ENCODE measurements at regions not wholly inside any gene's neighbourhood (a gene's known extent, or its start where the extent isn't known, plus 50 kb on each side); places are given as distances from the start of the nearest gene placed in this dataset.
"Not testable (repeated sequence)": the region's sequence is repeated elsewhere in the genome, so short reads cannot be mapped to it uniquely, and the experiment has no call there.

DNA sequence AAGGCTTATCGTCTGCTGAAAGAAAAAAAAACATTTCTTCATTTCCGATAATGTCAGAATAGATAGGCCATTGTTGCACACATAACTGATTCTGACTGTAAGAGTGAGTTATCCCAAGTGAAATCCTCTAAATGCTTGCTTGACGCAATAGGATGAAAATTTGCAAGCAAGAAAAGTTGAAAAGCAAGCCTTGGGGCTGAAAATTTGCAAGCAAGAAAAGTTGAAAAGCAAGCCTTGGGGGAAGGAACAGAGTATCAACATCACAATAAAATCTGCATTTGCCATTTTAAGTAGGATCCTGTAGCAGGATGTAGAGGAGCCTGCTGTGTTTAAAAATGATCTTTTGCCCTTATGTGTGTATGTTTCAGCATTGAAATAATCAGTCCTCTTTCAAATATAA is 424.4 kb downstream of the KCNJ18 start:
- H3K27ac ChIP-seq (ENCODE audit: low read depth), result peak overlapping the region; percentile 94
- not testable (repeated sequence) for H3K27me3 ChIP-seq (ENCODE audit: insufficient read depth); H2AFZ ChIP-seq; H3K9me2 ChIP-seq (ENCODE audit: insufficient read depth); H4K20me1 ChIP-seq (replicated peaks; ENCODE audit: insufficient read depth); H3K36me3 ChIP-seq (ENCODE audit: insufficient read depth); H3K9me3 Mint-ChIP-seq; H3K36me3 Mint-ChIP-seq (ENCODE audit: low read depth); H3F3A ChIP-seq (replicated peaks; ENCODE audit: low read depth); H3K79me2 ChIP-seq (replicated peaks; ENCODE audit: insufficient read depth); H3K27me3 Mint-ChIP-seq (ENCODE audit: insufficient read depth, low read depth, poor library complexity)
- TF ChIP-seq CREB1 (CRISPR knock-in tag; IDR thresholded peaks at IDR 0.05; ENCODE audit: low read depth), result peak; percentile 44; the same call in 1 of the 2 replicates
- peak; percentile 51; the same call in 1 of the 2 replicates for TF ChIP-seq NANOG (IDR thresholded peaks at IDR 0.05; ENCODE audit: borderline replicate concordance)
- Mint-ChIP-seq H3K4me1 (peaks cover 40% of the 10 kb centered on the region), H3K27ac (peak overlapping the region; percentile 98), H3K4me3 (0 out of 3 replicates have a peak overlapping the region, but pooled peaks have one; percentile 33)
- peaks cover 34% of the 10 kb centered on the region for H3K4me1 ChIP-seq (ENCODE audit: insufficient read depth)
- ATAC-seq (peak; percentile 89), DNase-seq (ENCODE audit: low spot score) (peak; percentile 78)
- 0 out of 2 replicates have a peak overlapping the region, but pooled peaks have one; percentile 7 for H3K4me3 ChIP-seq
- H3K4me2 ChIP-seq, result peak overlapping the region; percentile 27

DNA sequence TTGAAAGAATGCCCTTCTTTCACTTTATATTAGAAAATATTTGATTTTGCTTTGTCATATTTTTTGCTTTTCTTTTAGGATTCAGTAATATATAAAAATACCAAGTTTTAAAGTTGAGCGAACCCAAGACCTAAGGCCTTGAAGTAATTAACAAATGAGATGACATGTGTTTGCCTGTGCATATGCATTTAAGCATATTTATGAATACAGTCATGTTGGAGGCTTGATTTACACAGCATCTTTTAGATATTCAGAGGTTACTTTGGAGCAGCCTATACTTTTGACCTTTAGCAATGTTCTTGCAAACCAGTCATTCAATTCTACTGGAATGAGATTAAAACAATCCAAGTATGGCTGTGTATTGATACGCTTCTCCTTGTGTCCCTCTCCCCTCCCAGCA is 425.1 kb downstream of the KCNJ18 start:
- H3K36me3 Mint-ChIP-seq (ENCODE audit: low read depth), result not testable (repeated sequence)

DNA sequence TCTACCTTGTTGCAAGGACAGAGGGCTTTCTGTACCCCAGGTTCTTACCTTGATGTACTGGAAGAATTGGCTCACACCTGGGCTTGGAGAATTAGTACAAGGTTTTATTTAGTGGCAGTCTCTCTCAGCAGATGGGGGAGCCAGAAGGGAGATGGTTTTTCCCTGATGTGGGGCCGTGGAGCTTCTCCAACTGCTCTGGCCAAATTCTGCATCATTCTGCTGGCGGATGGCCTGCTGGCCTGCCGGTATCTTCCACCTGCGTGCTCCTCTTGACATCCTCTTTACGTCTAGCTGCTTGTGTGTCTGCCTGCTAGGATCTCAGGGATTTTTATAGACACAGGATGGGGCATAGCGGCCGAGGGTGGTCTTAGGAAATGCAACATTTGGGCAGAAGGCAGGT is 426.7 kb downstream of the KCNJ18 start:
- H3K36me3 Mint-ChIP-seq (ENCODE audit: low read depth); H2AFZ ChIP-seq; H3K9me3 Mint-ChIP-seq; H4K20me1 ChIP-seq (replicated peaks; ENCODE audit: insufficient read depth); DNase-seq (ENCODE audit: low spot score); H3K36me3 ChIP-seq (ENCODE audit: insufficient read depth); H3K27me3 Mint-ChIP-seq (ENCODE audit: insufficient read depth, low read depth, poor library complexity); ATAC-seq; H3K27me3 ChIP-seq (ENCODE audit: insufficient read depth); H3K79me2 ChIP-seq (replicated peaks; ENCODE audit: insufficient read depth); H3K4me3 ChIP-seq; H3K9me2 ChIP-seq (ENCODE audit: insufficient read depth); H3K27ac ChIP-seq (ENCODE audit: low read depth); H3F3A ChIP-seq (replicated peaks; ENCODE audit: low read depth); H3K4me2 ChIP-seq; H3K4me3 Mint-ChIP-seq: not testable (repeated sequence)
- Mint-ChIP-seq H3K27ac (peak overlapping the region; percentile 78), H3K4me1 (peaks cover 49% of the 10 kb centered on the region)
- peaks cover 49% of the 10 kb centered on the region for H3K4me1 ChIP-seq (ENCODE audit: insufficient read depth)

More for the DNA sequence above, 425.1 kb downstream of the KCNJ18 start:
- H3K9me3 Mint-ChIP-seq; ATAC-seq; H3K9me2 ChIP-seq (ENCODE audit: insufficient read depth); H3K36me3 ChIP-seq (ENCODE audit: insufficient read depth); H3K27me3 ChIP-seq (ENCODE audit: insufficient read depth); H3K4me3 Mint-ChIP-seq; H4K20me1 ChIP-seq (replicated peaks; ENCODE audit: insufficient read depth); H3K79me2 ChIP-seq (replicated peaks; ENCODE audit: insufficient read depth); DNase-seq (ENCODE audit: low spot score); H3F3A ChIP-seq (replicated peaks; ENCODE audit: low read depth); H2AFZ ChIP-seq; H3K27me3 Mint-ChIP-seq (ENCODE audit: insufficient read depth, low read depth, poor library complexity): not testable (repeated sequence)
- Histone ChIP-seq H3K4me2 (peak overlapping the region; percentile 27), H3K27ac (ENCODE audit: low read depth) (peak overlapping the region; percentile 94), H3K4me1 (ENCODE audit: insufficient read depth) (peaks cover 40% of the 10 kb centered on the region), H3K4me3 (0 out of 2 replicates have a peak overlapping the region, but pooled peaks have one; percentile 3)
- Mint-ChIP-seq H3K4me1 (peaks cover 44% of the 10 kb centered on the region), H3K27ac (peak overlapping the region; percentile 98)

DNA sequence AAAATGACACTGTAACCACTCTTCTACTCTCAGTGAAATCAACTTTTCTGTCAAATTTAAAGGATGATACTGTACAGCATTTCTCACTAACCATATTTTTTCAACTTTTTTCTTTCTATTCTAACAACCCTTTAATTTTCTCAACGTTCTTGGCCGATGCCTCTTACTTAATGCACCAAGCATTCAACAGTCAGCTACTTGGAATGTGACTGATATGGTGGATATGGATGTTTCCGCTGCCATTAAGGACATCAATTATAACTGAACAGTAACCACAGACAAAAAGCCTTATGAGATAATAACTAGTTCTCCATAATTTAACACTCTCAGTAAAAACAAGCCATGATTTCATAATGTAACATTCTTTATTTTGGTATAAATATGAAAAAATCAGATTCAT is 427.4 kb downstream of the KCNJ18 start:
- H3K4me2 ChIP-seq; H3K36me3 Mint-ChIP-seq (ENCODE audit: low read depth); H3K27me3 ChIP-seq (ENCODE audit: insufficient read depth); H3F3A ChIP-seq (replicated peaks; ENCODE audit: low read depth); H3K4me3 ChIP-seq; H3K27ac ChIP-seq (ENCODE audit: low read depth); DNase-seq (ENCODE audit: low spot score); H4K20me1 ChIP-seq (replicated peaks; ENCODE audit: insufficient read depth); H2AFZ ChIP-seq; ATAC-seq; H3K9me2 ChIP-seq (ENCODE audit: insufficient read depth); H3K79me2 ChIP-seq (replicated peaks; ENCODE audit: insufficient read depth); H3K4me3 Mint-ChIP-seq; H3K27me3 Mint-ChIP-seq (ENCODE audit: insufficient read depth, low read depth, poor library complexity); H3K36me3 ChIP-seq (ENCODE audit: insufficient read depth); H3K27ac Mint-ChIP-seq; H3K9me3 Mint-ChIP-seq: not testable (repeated sequence)
- peaks cover 49% of the 10 kb centered on the region for H3K4me1 Mint-ChIP-seq
- H3K4me1 ChIP-seq (ENCODE audit: insufficient read depth), result peaks cover 49% of the 10 kb centered on the region
